ENCODE measurements at regions not wholly inside any gene's neighbourhood (a gene's known extent, or its start where the extent isn't known, plus 50 kb on each side); places are given as distances from the start of the nearest gene placed in this dataset.

GRCh38 chr6:62446647-62447316 lies 160.8 kb upstream of the KHDRBS2 start:
- H3K27ac ChIP-seq (ENCODE audit: low read length, poor library complexity, severe bottlenecking), result no peak overlapping the region
- H3K4me2 ChIP-seq (ENCODE audit: low read length, poor library complexity, severe bottlenecking), result no peak overlapping the region
- H3K4me3 ChIP-seq (ENCODE audit: insufficient read depth in 1 of 2, low read depth in 1 of 2, low read length in 2 of 2), result no peak overlapping the region
- H3K9me3 ChIP-seq (ENCODE audit: control insufficient read depth, low read length), result no peaks in the 10 kb centered on the region
- H4K91ac ChIP-seq (ENCODE audit: low read length), result no peak overlapping the region
- no peak overlapping the region for H2BK5ac ChIP-seq (ENCODE audit: low read depth, low read length, poor library complexity, severe bottlenecking)
- no peak overlapping the region for H2BK15ac ChIP-seq (ENCODE audit: low read depth, poor library complexity, severe bottlenecking)
- H2AK5ac ChIP-seq (ENCODE audit: low read length, severe bottlenecking), result no peak overlapping the region
- no peak overlapping the region for H4K8ac ChIP-seq (ENCODE audit: low read length)
- no peak overlapping the region for H3K9ac ChIP-seq (ENCODE audit: low read length)
- H3K79me1 ChIP-seq (replicated peaks; ENCODE audit: low read length, poor library complexity, severe bottlenecking), result no peaks in the 10 kb centered on the region
- no peak overlapping the region for H3K4ac ChIP-seq (ENCODE audit: low read depth in 1 of 2, low read length in 2 of 2)
- H3K4me1 ChIP-seq (ENCODE audit: control insufficient read depth, insufficient read depth, low read depth, low read length), result no peaks in the 10 kb centered on the region
- no peaks in the 10 kb centered on the region for H3K36me3 ChIP-seq (ENCODE audit: control insufficient read depth in 1 of 2, insufficient read depth in 2 of 2, low read depth in 1 of 2, low read length in 2 of 2)
- no peak overlapping the region for H3K18ac ChIP-seq (ENCODE audit: low read depth in 1 of 2, low read length in 2 of 2)
- no peak overlapping the region for H3K14ac ChIP-seq (ENCODE audit: low read length in 2 of 2)
- H2BK120ac ChIP-seq (ENCODE audit: low read depth, low read length), result no peak overlapping the region
- no CpG with 5 or more reads among the region's 2 CpGs for WGBS
- H3K27me3 ChIP-seq (ENCODE audit: control insufficient read depth in 1 of 2, insufficient read depth in 1 of 2, low read length in 2 of 2), result no peaks in the 10 kb centered on the region
- H2AFZ ChIP-seq (ENCODE audit: low read depth, low read length), result no peak overlapping the region
- H2BK12ac ChIP-seq (ENCODE audit: low read length in 2 of 2), result no peak overlapping the region
- DNase-seq, result no peak
- no peak overlapping the region for H3K23ac ChIP-seq (ENCODE audit: low read length in 2 of 2)

- no peak for DNase-seq
- 80% methylated on average over 9 of the region's 9 CpGs for WGBS
- H3K36me3 ChIP-seq (ENCODE audit: control insufficient read depth in 1 of 2, insufficient read depth in 2 of 2, low read depth in 1 of 2, low read length in 2 of 2), result no peaks in the 10 kb centered on the region
- peak overlapping the region in 1 of 2 experiments; percentile 9 for H3K4me3 ChIP-seq (ENCODE audit: insufficient read depth in 1 of 2, low read depth in 1 of 2, low read length in 2 of 2)
- H3K9me3 ChIP-seq (ENCODE audit: control insufficient read depth, low read length), result no peaks in the 10 kb centered on the region
- H2BK120ac ChIP-seq (ENCODE audit: low read depth, low read length), result no peak overlapping the region
- no peak overlapping the region for H2BK5ac ChIP-seq (ENCODE audit: low read depth, low read length, poor library complexity, severe bottlenecking)
- no peak overlapping the region for H3K4ac ChIP-seq (ENCODE audit: low read depth in 1 of 2, low read length in 2 of 2)
- no peak overlapping the region for H2BK12ac ChIP-seq (ENCODE audit: low read length in 2 of 2)
- H3K4me1 ChIP-seq (ENCODE audit: control insufficient read depth, insufficient read depth, low read depth, low read length), result no peaks in the 10 kb centered on the region
- no peak overlapping the region for H3K9ac ChIP-seq (ENCODE audit: low read length)
- H3K14ac ChIP-seq (ENCODE audit: low read length in 2 of 2), result no peak overlapping the region
- H2AFZ ChIP-seq (ENCODE audit: low read depth, low read length), result no peak overlapping the region
- H2AK5ac ChIP-seq (ENCODE audit: low read length, severe bottlenecking), result no peak overlapping the region
- H3K27ac ChIP-seq (ENCODE audit: low read length, poor library complexity, severe bottlenecking), result no peak overlapping the region
- no peak overlapping the region for H2BK15ac ChIP-seq (ENCODE audit: low read depth, poor library complexity, severe bottlenecking)
- no peaks in the 10 kb centered on the region for H3K27me3 ChIP-seq (ENCODE audit: control insufficient read depth in 1 of 2, insufficient read depth in 1 of 2, low read length in 2 of 2)
- no peak overlapping the region for H4K91ac ChIP-seq (ENCODE audit: low read length)
- H3K4me2 ChIP-seq (ENCODE audit: low read length, poor library complexity, severe bottlenecking), result no peak overlapping the region
- no peak overlapping the region for H4K8ac ChIP-seq (ENCODE audit: low read length)
- H3K23ac ChIP-seq (ENCODE audit: low read length in 2 of 2), result no peak overlapping the region
- H3K18ac ChIP-seq (ENCODE audit: low read depth in 1 of 2, low read length in 2 of 2), result no peak overlapping the region
- no peaks in the 10 kb centered on the region for H3K79me1 ChIP-seq (replicated peaks; ENCODE audit: low read length, poor library complexity, severe bottlenecking)
Measured at GRCh38 chr6:62445521-62445920, 159.5 kb upstream of the KHDRBS2 start.

- H3K27me3 ChIP-seq (ENCODE audit: control insufficient read depth in 1 of 2, insufficient read depth in 1 of 2, low read length in 2 of 2), result no peaks in the 10 kb centered on the region
- H4K91ac ChIP-seq (ENCODE audit: low read length), result no peak overlapping the region
Measured at GRCh38 chr6:62441182-62441581, 155.2 kb upstream of the KHDRBS2 start.

GRCh38 chr6:62429781-62430180 lies 143.8 kb upstream of the KHDRBS2 start:
- H4K91ac ChIP-seq (ENCODE audit: low read length), result no peak overlapping the region
- H3K4me1 ChIP-seq (ENCODE audit: control insufficient read depth, insufficient read depth, low read depth, low read length), result no peaks in the 10 kb centered on the region
- no peak overlapping the region for H3K9ac ChIP-seq (ENCODE audit: low read length)
- H3K36me3 ChIP-seq (ENCODE audit: control insufficient read depth in 1 of 2, insufficient read depth in 2 of 2, low read depth in 1 of 2, low read length in 2 of 2), result no peaks in the 10 kb centered on the region
- H3K9me3 ChIP-seq (ENCODE audit: control insufficient read depth, low read length), result peaks cover 20% of the 10 kb centered on the region
- H3K18ac ChIP-seq (ENCODE audit: low read depth in 1 of 2, low read length in 2 of 2), result no peak overlapping the region
- H4K8ac ChIP-seq (ENCODE audit: low read length), result no peak overlapping the region
- H2BK12ac ChIP-seq (ENCODE audit: low read length in 2 of 2), result no peak overlapping the region
- no peak overlapping the region for H3K14ac ChIP-seq (ENCODE audit: low read length in 2 of 2)
- WGBS, result 83% methylated on average over 3 of the region's 5 CpGs
- no peak for DNase-seq
- H3K4me3 ChIP-seq (ENCODE audit: insufficient read depth in 1 of 2, low read depth in 1 of 2, low read length in 2 of 2), result no peak overlapping the region
- H2BK120ac ChIP-seq (ENCODE audit: low read depth, low read length), result no peak overlapping the region
- no peak overlapping the region for H3K23ac ChIP-seq (ENCODE audit: low read length in 2 of 2)
- H3K27ac ChIP-seq (ENCODE audit: low read length, poor library complexity, severe bottlenecking), result no peak overlapping the region
- H3K4ac ChIP-seq (ENCODE audit: low read depth in 1 of 2, low read length in 2 of 2), result no peak overlapping the region
- H2BK15ac ChIP-seq (ENCODE audit: low read depth, poor library complexity, severe bottlenecking), result no peak overlapping the region
- H3K27me3 ChIP-seq (ENCODE audit: control insufficient read depth in 1 of 2, insufficient read depth in 1 of 2, low read length in 2 of 2), result no peaks in the 10 kb centered on the region
- no peak overlapping the region for H2AK5ac ChIP-seq (ENCODE audit: low read length, severe bottlenecking)
- H3K4me2 ChIP-seq (ENCODE audit: low read length, poor library complexity, severe bottlenecking), result no peak overlapping the region
- H3K79me1 ChIP-seq (replicated peaks; ENCODE audit: low read length, poor library complexity, severe bottlenecking), result no peaks in the 10 kb centered on the region
- no peak overlapping the region for H2AFZ ChIP-seq (ENCODE audit: low read depth, low read length)
- H2BK5ac ChIP-seq (ENCODE audit: low read depth, low read length, poor library complexity, severe bottlenecking), result no peak overlapping the region

More at GRCh38 chr6:62441182-62441581, 155.2 kb upstream of the KHDRBS2 start:
- H4K8ac ChIP-seq (ENCODE audit: low read length), result no peak overlapping the region
- H3K18ac ChIP-seq (ENCODE audit: low read depth in 1 of 2, low read length in 2 of 2), result no peak overlapping the region
- H3K9ac ChIP-seq (ENCODE audit: low read length), result no peak overlapping the region
- DNase-seq, result no peak
- H3K23ac ChIP-seq (ENCODE audit: low read length in 2 of 2), result no peak overlapping the region
- H2AK5ac ChIP-seq (ENCODE audit: low read length, severe bottlenecking), result no peak overlapping the region
- no peak overlapping the region for H2BK12ac ChIP-seq (ENCODE audit: low read length in 2 of 2)
- no peak overlapping the region for H3K14ac ChIP-seq (ENCODE audit: low read length in 2 of 2)
- no peak overlapping the region for H3K27ac ChIP-seq (ENCODE audit: low read length, poor library complexity, severe bottlenecking)
- H2BK15ac ChIP-seq (ENCODE audit: low read depth, poor library complexity, severe bottlenecking), result no peak overlapping the region
- H2BK5ac ChIP-seq (ENCODE audit: low read depth, low read length, poor library complexity, severe bottlenecking), result no peak overlapping the region
- H3K9me3 ChIP-seq (ENCODE audit: control insufficient read depth, low read length), result peaks cover 12% of the 10 kb centered on the region
- H3K4ac ChIP-seq (ENCODE audit: low read depth in 1 of 2, low read length in 2 of 2), result no peak overlapping the region
- no peak overlapping the region for H2BK120ac ChIP-seq (ENCODE audit: low read depth, low read length)
- no peaks in the 10 kb centered on the region for H3K79me1 ChIP-seq (replicated peaks; ENCODE audit: low read length, poor library complexity, severe bottlenecking)
- no peak overlapping the region for H3K4me3 ChIP-seq (ENCODE audit: insufficient read depth in 1 of 2, low read depth in 1 of 2, low read length in 2 of 2)
- H3K4me1 ChIP-seq (ENCODE audit: control insufficient read depth, insufficient read depth, low read depth, low read length), result no peaks in the 10 kb centered on the region
- H2AFZ ChIP-seq (ENCODE audit: low read depth, low read length), result peak overlapping the region; percentile 63
- H3K36me3 ChIP-seq (ENCODE audit: control insufficient read depth in 1 of 2, insufficient read depth in 2 of 2, low read depth in 1 of 2, low read length in 2 of 2), result no peaks in the 10 kb centered on the region
- 70% methylated on average over 1 of the region's 1 CpG for WGBS
- no peak overlapping the region for H3K4me2 ChIP-seq (ENCODE audit: low read length, poor library complexity, severe bottlenecking)
